Spleen (tissue), 11 donors: ENCODE measurements at regions not wholly inside any gene's neighbourhood (a gene's known extent, or its start where the extent isn't known, plus 50 kb on each side); places are given as distances from the start of the nearest gene placed in this dataset.

Experiments
- DNase-seq: peaks from one replicate; pipeline ENCODE4 v3.0.0-alpha.2; 2020
- H3K27ac ChIP-seq, 8 donors: fragments of 200-600 bp; sonication (generic) in 7 of 8; 1 replicate in 4 of 8; 2 replicates in 4 of 8; pipeline versions ENCODE4 v1.5.0 to v1.8.0; 2016 to 2021; ENCODE audit warnings: inconsistent platforms in 4 of 8, mild to moderate bottlenecking in 4 of 8, moderate library complexity in 1 of 8
- H3K27me3 ChIP-seq, 7 donors: fragments of 200-600 bp; sonication (generic) in 6 of 7; replicated peaks in 1 of 7; 1 replicate in 4 of 7; 2 replicates in 3 of 7; pipeline versions ENCODE4 v1.5.0 to v1.8.0; 2016 to 2021; ENCODE audit warnings: inconsistent platforms in 3 of 7, mild to moderate bottlenecking in 1 of 7
- H3K36me3 ChIP-seq, 6 donors: fragments of 200-600 bp; sonication (generic) in 5 of 6; 1 replicate in 4 of 6; 2 replicates in 2 of 6; pipeline versions ENCODE4 v1.5.0 to v1.8.0; 2016 to 2021; ENCODE audit warnings: inconsistent platforms in 2 of 6
- H3K4me1 ChIP-seq, 6 donors: fragments of 200-600 bp; sonication (generic) in 5 of 6; 1 replicate in 3 of 6; 2 replicates in 3 of 6; pipeline versions ENCODE4 v1.5.0 to v1.8.0; 2016 to 2021; ENCODE audit warnings: inconsistent platforms in 3 of 6
- H3K4me3 ChIP-seq, 8 donors: fragments of 200-600 bp; sonication (generic) in 7 of 8; 1 replicate in 4 of 8; 2 replicates in 4 of 8; pipeline versions ENCODE4 v1.5.0 to v1.8.0; 2016 to 2021; ENCODE audit warnings: inconsistent platforms in 4 of 8, mild to moderate bottlenecking in 4 of 8, moderate library complexity in 2 of 8
- H3K9me3 ChIP-seq, 8 donors: fragments of 200-600 bp; sonication (generic) in 7 of 8; 1 replicate in 4 of 8; 2 replicates in 4 of 8; pipeline versions ENCODE4 v1.5.0 to v1.8.0; 2016 to 2021; ENCODE audit warnings: inconsistent platforms in 4 of 8
- POLR2A ChIP-seq, 3 donors: fragments of 450-650 bp; IDR thresholded peaks; one replicate each; pipeline ENCODE4 v1.5.1; 2017; ENCODE audit warnings: antibody characterized with exemption in 3 of 3, mild to moderate bottlenecking in 1 of 3
- POLR2AphosphoS5 ChIP-seq, 3 donors: sonication (generic); formaldehyde crosslinking; IDR thresholded peaks; one replicate each; pipeline ENCODE4 v1.5.1; 2017; ENCODE audit warnings: antibody characterized with exemption in 3 of 3
- WGBS, 5 donors: extraction: QIAGEN DNeasy Blood & Tissue Kit in 3 of 5; methylation state at CpG; one replicate each; pipeline versions ENCODE4 v1.1.5 to v1.1.7; 2013 to 2018; 5-methylcytosine and 5-hydroxymethylcytosine counted together
- intact Hi-C: fragments of 100-400 bp; cut with DNase I; formaldehyde crosslinking; loops from one replicate; pipeline ENCODE4 v1.15.0; 2023; ENCODE audit warnings: low total_unique reads
- TF ChIP-seq, protein P1 (sequence below), 11 experiments: fragments of 200-600 bp in 7 of 11; fragments of 450-650 bp in 4 of 11; sonication (generic) in 4 of 11; IDR thresholded peaks in 8 of 11; conservative IDR thresholded peaks in 3 of 11; 1 replicate in 7 of 11; 2 replicates in 4 of 11; pipeline versions ENCODE4 v1.4.0 to v1.8.0; 2016 to 2021; ENCODE audit warnings: antibody characterized with exemption in 11 of 11, inconsistent platforms in 4 of 11, mild to moderate bottlenecking in 1 of 11
- donor health status: healthy with polysubstance abuse.
- donor health status: DM: no; HTN: no; CAD: no; lungs with moderate emphysema.
- donor health status: DM: no; HTN: no; CAD: no.
- donor health status: Bipolar disorder and iron deficiency.
- donor health status: healthy.
- donor health status: DM: no; HTN: no; CAD: no.
- donor health status: DM: yes; HTN: yes; CAD: no.

GRCh38 chr2:120654381-120655134 is 81.1 kb upstream of the GLI2 start:
- Histone ChIP-seq H3K9me3 (peaks cover 4 to 35% (median 23%) of the 10 kb centered on the region in 8 donors), H3K27ac (no peak overlapping the region), H3K36me3 (no peaks in the 10 kb centered on the region), H3K4me3 (no peak overlapping the region), H3K4me1 (no peaks in the 10 kb centered on the region), H3K27me3 (peaks cover 0 to 49% (median 15%) of the 10 kb centered on the region in 7 donors)
- DNase-seq: no peak
- TF ChIP-seq POLR2AphosphoS5 (IDR thresholded peaks at IDR 0.05) (no peak), POLR2A (IDR thresholded peaks at IDR 0.05) (no peak)
- TF ChIP-seq, protein P1, sequence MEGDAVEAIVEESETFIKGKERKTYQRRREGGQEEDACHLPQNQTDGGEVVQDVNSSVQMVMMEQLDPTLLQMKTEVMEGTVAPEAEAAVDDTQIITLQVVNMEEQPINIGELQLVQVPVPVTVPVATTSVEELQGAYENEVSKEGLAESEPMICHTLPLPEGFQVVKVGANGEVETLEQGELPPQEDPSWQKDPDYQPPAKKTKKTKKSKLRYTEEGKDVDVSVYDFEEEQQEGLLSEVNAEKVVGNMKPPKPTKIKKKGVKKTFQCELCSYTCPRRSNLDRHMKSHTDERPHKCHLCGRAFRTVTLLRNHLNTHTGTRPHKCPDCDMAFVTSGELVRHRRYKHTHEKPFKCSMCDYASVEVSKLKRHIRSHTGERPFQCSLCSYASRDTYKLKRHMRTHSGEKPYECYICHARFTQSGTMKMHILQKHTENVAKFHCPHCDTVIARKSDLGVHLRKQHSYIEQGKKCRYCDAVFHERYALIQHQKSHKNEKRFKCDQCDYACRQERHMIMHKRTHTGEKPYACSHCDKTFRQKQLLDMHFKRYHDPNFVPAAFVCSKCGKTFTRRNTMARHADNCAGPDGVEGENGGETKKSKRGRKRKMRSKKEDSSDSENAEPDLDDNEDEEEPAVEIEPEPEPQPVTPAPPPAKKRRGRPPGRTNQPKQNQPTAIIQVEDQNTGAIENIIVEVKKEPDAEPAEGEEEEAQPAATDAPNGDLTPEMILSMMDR (IDR thresholded peaks at IDR 0.05 in 8 of 11, conservative IDR thresholded peaks at IDR 0.05 in 3 of 11): no peak
- intact Hi-C loops: no loop called here
- 33 to 50% (median 35%) methylated on average over 32 to 54 of the region's 54 CpGs for WGBS, 5 donors

DNA sequence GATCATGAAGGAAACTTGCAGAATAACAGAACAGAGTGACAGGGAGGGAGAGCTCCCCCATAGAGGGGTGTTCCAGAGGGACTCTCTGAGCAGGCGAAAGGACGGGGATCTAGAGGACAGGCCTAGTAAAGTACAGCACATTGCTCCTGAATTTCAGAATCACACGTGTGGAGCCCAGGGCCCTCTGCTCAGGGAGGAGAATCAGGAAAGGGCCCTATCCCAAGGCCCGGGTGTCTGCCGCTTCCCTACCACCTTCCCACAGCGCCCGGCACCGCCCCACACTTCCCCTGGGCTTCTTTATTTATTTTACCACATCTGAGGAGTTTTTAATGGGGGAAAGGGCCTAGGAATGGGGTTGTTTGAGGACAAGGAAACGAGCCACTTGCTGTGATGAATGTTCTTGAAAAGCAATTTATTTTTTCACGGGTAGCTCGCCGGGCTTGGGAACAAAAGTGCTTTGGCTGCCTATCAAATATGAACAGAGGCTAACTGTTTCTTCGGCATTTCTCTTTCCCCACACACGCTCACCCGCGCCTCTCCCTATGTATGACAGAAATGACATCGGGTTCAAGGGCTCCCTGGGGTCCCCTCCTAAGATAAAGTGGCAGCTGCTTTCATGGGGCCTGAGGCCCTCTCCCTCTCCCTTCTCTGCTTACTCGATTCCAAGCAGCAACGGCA is 79.3 kb upstream of the GLI2 start:
- Histone ChIP-seq H3K4me3 (no peak overlapping the region), H3K36me3 (no peaks in the 10 kb centered on the region), H3K27me3 (peaks cover 0 to 68% (median 18%) of the 10 kb centered on the region in 7 donors), H3K9me3 (peaks cover 0 to 16% (median 4%) of the 10 kb centered on the region in 8 donors), H3K27ac (no peak overlapping the region), H3K4me1 (peaks cover 0 to 10% (median 3%) of the 10 kb centered on the region in 6 donors)
- DNase-seq: no peak
- intact Hi-C loops: no loop called here
- WGBS, 5 donors: 78 to 86% (median 86%) methylated on average over 19 of the region's 19 CpGs
- TF ChIP-seq POLR2AphosphoS5 (IDR thresholded peaks at IDR 0.05): no peak
- TF ChIP-seq, protein P1 (IDR thresholded peaks at IDR 0.05 in 8 of 11, conservative IDR thresholded peaks at IDR 0.05 in 3 of 11): no peak
- TF ChIP-seq POLR2A (IDR thresholded peaks at IDR 0.05): no peak

GRCh38 chr2:120658042-120658769 is 77.5 kb upstream of the GLI2 start:
- peaks cover 0 to 65% (median 18%) of the 10 kb centered on the region in 7 donors for H3K27me3 ChIP-seq
- no peak for TF ChIP-seq POLR2A (IDR thresholded peaks at IDR 0.05)
- TF ChIP-seq, protein P1 (IDR thresholded peaks at IDR 0.05 in 8 of 11, conservative IDR thresholded peaks at IDR 0.05 in 3 of 11): no peak
- TF ChIP-seq POLR2AphosphoS5 (IDR thresholded peaks at IDR 0.05): no peak
- no peak overlapping the region for H3K27ac ChIP-seq
- peaks cover 0 to 3% (median 0%) of the 10 kb centered on the region in 8 donors for H3K9me3 ChIP-seq
- intact Hi-C loops: no loop called here
- no peak for DNase-seq
- H3K36me3 ChIP-seq: no peaks in the 10 kb centered on the region
- WGBS, 5 donors: 72 to 83% (median 75%) methylated on average over 5 to 7 of the region's 7 CpGs
- H3K4me1 ChIP-seq: peaks cover 0 to 10% (median 3%) of the 10 kb centered on the region in 6 donors
- H3K4me3 ChIP-seq: no peak overlapping the region
